Left renal cortex interstitium (tissue), 4 donors: ENCODE measurements at regions not wholly inside any gene's neighbourhood (a gene's known extent, or its start where the extent isn't known, plus 50 kb on each side); places are given as distances from the start of the nearest gene placed in this dataset.

ENCODE experiments used
- DNase-seq, 4 donors: peaks; one replicate each; pipeline ENCODE4 v3.0.0-alpha.2; 2013; ENCODE audit warnings: low read depth in 4 of 4, low spot score in 2 of 4, missing footprints in 1 of 4

GRCh38 chr18:75477900-75478299 is 50.4 kb upstream of the SMIM21 start:
- DNase-seq = no peak
